NT2/D1 (cell line): ENCODE measurements at regions not wholly inside any gene's neighbourhood (a gene's known extent, or its start where the extent isn't known, plus 50 kb on each side); places are given as distances from the start of the nearest gene placed in this dataset.

ENCODE experiments used
- SUZ12 ChIP-seq: IDR thresholded peaks from 2 replicates; pipeline ENCODE4 v1.6.1; 2011; ENCODE audit not compliant: insufficient read length, insufficient read depth; ENCODE audit errors: extremely low read depth
- YY1 ChIP-seq: IDR thresholded peaks from 2 replicates; pipeline ENCODE4 v1.6.1; 2011; ENCODE audit not compliant: insufficient read length, insufficient read depth
- ZNF274 ChIP-seq: IDR thresholded peaks from 2 replicates; pipeline ENCODE4 v1.6.1; 2011; ENCODE audit warnings: mild to moderate bottlenecking, low read depth, low read length

DNA sequence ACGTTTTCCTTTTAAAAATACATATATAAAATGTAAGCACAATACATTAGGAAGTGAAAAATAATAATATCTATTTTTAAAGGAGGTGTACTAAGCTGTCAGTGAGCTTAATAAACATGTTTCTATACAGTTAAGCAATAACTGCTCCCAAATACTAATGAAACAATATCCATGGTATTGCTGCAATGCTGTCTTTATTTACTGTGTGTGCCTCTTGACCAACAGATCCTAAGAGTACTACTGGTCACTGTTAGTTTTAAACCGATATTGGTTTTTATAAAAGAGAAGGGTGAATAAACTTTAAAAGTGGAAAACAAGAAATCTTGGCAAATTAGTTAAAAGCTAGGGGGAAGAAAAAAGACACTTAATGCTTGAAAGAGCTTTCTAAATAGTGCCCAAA is 1029.0 kb downstream of the FSTL5 start:
- TF ChIP-seq ZNF274 (no peak), YY1 (no peak), SUZ12 (no peak)
